HG03460 (cell line): ENCODE measurements at regions not wholly inside any gene's neighbourhood (a gene's known extent, or its start where the extent isn't known, plus 50 kb on each side); places are given as distances from the start of the nearest gene placed in this dataset.
"Not testable (repeated sequence)": the region's sequence is repeated elsewhere in the genome, so short reads cannot be mapped to it uniquely, and the experiment has no call there.

Experiments
- ATAC-seq: cut with Tn5 transposase; IDR thresholded peaks from one replicate; pipeline ENCODE4 v1.9.1; 2021; ENCODE audit not compliant: unreplicated experiment

- no peak for ATAC-seq
These were observed 190.3 kb upstream of the TAB2 start for GRCh38 chr6:149127212-149127611.

- ATAC-seq = no peak
These were observed 188.9 kb upstream of the TAB2 start for GRCh38 chr6:149128489-149129145.

GRCh38 chr6:149129371-149130077 is 188.0 kb upstream of the TAB2 start:
- peak; percentile 66 for ATAC-seq

GRCh38 chr6:149130090-149130489 is 187.4 kb upstream of the TAB2 start:
- no peak for ATAC-seq

- no peak for ATAC-seq
These were observed 187.0 kb upstream of the TAB2 start for GRCh38 chr6:149130508-149130907.

GRCh38 chr6:149131891-149132290 is 185.6 kb upstream of the TAB2 start:
- ATAC-seq = no peak

- ATAC-seq = no peak
These were observed 185.2 kb upstream of the TAB2 start for GRCh38 chr6:149132336-149132735.

GRCh38 chr6:149134511-149134933 is 183.0 kb upstream of the TAB2 start:
- ATAC-seq = no peak

GRCh38 chr6:149135809-149136208 is 181.7 kb upstream of the TAB2 start:
- no peak for ATAC-seq

- ATAC-seq = no peak
These were observed 181.1 kb upstream of the TAB2 start for GRCh38 chr6:149136273-149136912.

GRCh38 chr6:149136913-149137286 is 180.6 kb upstream of the TAB2 start:
- ATAC-seq = no peak

- no peak for ATAC-seq
These were observed 179.9 kb upstream of the TAB2 start for GRCh38 chr6:149137594-149137993.

GRCh38 chr6:149138089-149138488 is 179.4 kb upstream of the TAB2 start:
- ATAC-seq = no peak

GRCh38 chr6:149138699-149139294 is 178.7 kb upstream of the TAB2 start:
- ATAC-seq = no peak

- no peak for ATAC-seq
These were observed 177.8 kb upstream of the TAB2 start for GRCh38 chr6:149139782-149140136.

- peak; percentile 78 for ATAC-seq
These were observed 177.2 kb upstream of the TAB2 start for GRCh38 chr6:149140137-149140909.

GRCh38 chr6:149140910-149141290 is 176.6 kb upstream of the TAB2 start:
- peak; percentile 62 for ATAC-seq

GRCh38 chr6:149142924-149143429 is 174.5 kb upstream of the TAB2 start:
- ATAC-seq = no peak

- not testable (repeated sequence) for ATAC-seq
These were observed 171.7 kb upstream of the TAB2 start for GRCh38 chr6:149145800-149146199.

GRCh38 chr6:149147195-149147594 is 170.3 kb upstream of the TAB2 start:
- ATAC-seq = no peak
